Panc1 (cell line): ENCODE measurements at regions not wholly inside any gene's neighbourhood (a gene's known extent, or its start where the extent isn't known, plus 50 kb on each side); places are given as distances from the start of the nearest gene placed in this dataset.

Experiments
- ATAC-seq: fragments of 200-7000 bp; cut with Tn5 transposase; 2 replicates; pipeline ENCODE4 v1.9.1; 2020; ENCODE audit warnings: mild to moderate bottlenecking, moderate library complexity
- BruUV-seq: library from RNA; stranded (reverse); fragments of 400-500 nt; replicated peaks from 2 replicates; lab custom pipeline; 2021; lab: Mats Ljungman, UMichigan
- CTCF ChIA-PET: fragments of 300-600 bp; sonication (Branson Sonifier 250); formaldehyde crosslinking; loops from one replicate; lab custom pipeline; 2022; ENCODE audit warnings: antibody characterized with exemption; lab: Charles Lee
- POLR2A ChIA-PET: fragments of 300-600 bp; sonication (Branson Sonifier 250); formaldehyde crosslinking; loops from one replicate; lab custom pipeline; 2022; ENCODE audit warnings: antibody characterized with exemption; lab: Charles Lee
- DNase-seq: peaks from one replicate; pipeline ENCODE4 v3.0.0-alpha.2; 2010; ENCODE audit warnings: low read depth, low spot score
- H3K27ac ChIP-seq: 2 replicates; pipeline ENCODE4 v1.5.1; 2011; ENCODE audit warnings: mild to moderate bottlenecking, low read length, inconsistent platforms
- H3K27me3 ChIP-seq: fragments of 200-500 bp; sonication (Bioruptor generic); 2 replicates; pipeline ENCODE4 v1.6.0; 2014; ENCODE audit warnings: low read length, inconsistent platforms; ENCODE audit not compliant: control insufficient read depth, insufficient read depth
- H3K36me3 ChIP-seq: fragments of 200-500 bp; sonication (Bioruptor generic); 2 replicates; pipeline ENCODE4 v1.5.1; 2014; ENCODE audit warnings: inconsistent platforms, mild to moderate bottlenecking, low read length, moderate library complexity; ENCODE audit not compliant: control insufficient read depth, insufficient read depth
- H3K4me1 ChIP-seq: 2 replicates; pipeline ENCODE4 v1.5.1; 2011; ENCODE audit warnings: inconsistent platforms, mild to moderate bottlenecking, low read length, moderate library complexity; ENCODE audit not compliant: control insufficient read depth, insufficient read depth
- H3K4me3 ChIP-seq, 2 experiments: 2 replicates each; pipeline ENCODE4 v1.5.1; 2011 to 2012; ENCODE audit warnings: low read depth in 2 of 2, low read length in 2 of 2, mild to moderate bottlenecking in 2 of 2, inconsistent platforms in 1 of 2, moderate library complexity in 1 of 2
- H3K9me3 ChIP-seq: fragments of 200-500 bp; sonication (Bioruptor generic); 2 replicates; pipeline ENCODE4 v1.5.1; 2014; ENCODE audit warnings: low read depth, mild to moderate bottlenecking, inconsistent platforms, low read length, moderate library complexity; ENCODE audit not compliant: control insufficient read depth, insufficient read depth
- POLR2AphosphoS5 ChIP-seq: IDR thresholded peaks from 2 replicates; pipeline ENCODE4 v1.6.1; 2012; ENCODE audit warnings: mild to moderate bottlenecking, low read depth, low read length, moderate library complexity
- SIN3A ChIP-seq: IDR thresholded peaks from 2 replicates; pipeline ENCODE4 v1.6.1; 2012; ENCODE audit warnings: low read depth, mild to moderate bottlenecking, low read length, moderate library complexity, borderline replicate concordance; ENCODE audit not compliant: insufficient read depth
- TCF7L2 ChIP-seq: IDR thresholded peaks from 2 replicates; pipeline ENCODE4 v1.6.1; 2011; ENCODE audit warnings: mild to moderate bottlenecking, low read depth, low read length, inconsistent platforms
- in situ Hi-C: cut with HindIII; loops from 2 replicates; pipeline ENCODE4 v1.10.0; 2016; ENCODE audit warnings: low sequenced_read_pairs, low pct_unique_long_range_greater_than_20kb
- intact Hi-C: fragments of 100-400 bp; cut with micrococcal nuclease; formaldehyde crosslinking; loops from one replicate; pipeline ENCODE4 v1.10.0; 2022; ENCODE audit not compliant: unreplicated experiment
- TF ChIP-seq, protein P1 (sequence below): fragments of 450-650 bp; IDR thresholded peaks from 2 replicates; pipeline ENCODE4 v1.5.1; 2017; ENCODE audit warnings: mild to moderate bottlenecking
- TF ChIP-seq, protein P2 (sequence below), 2 experiments: IDR thresholded peaks; 2 replicates each; pipeline ENCODE4 v1.6.1; 2011 to 2012; ENCODE audit warnings: low read depth in 2 of 2, control low read depth in 1 of 2, low read length in 1 of 2, mild to moderate bottlenecking in 1 of 2, moderate library complexity in 1 of 2; ENCODE audit not compliant: insufficient read depth in 1 of 2

DNA sequence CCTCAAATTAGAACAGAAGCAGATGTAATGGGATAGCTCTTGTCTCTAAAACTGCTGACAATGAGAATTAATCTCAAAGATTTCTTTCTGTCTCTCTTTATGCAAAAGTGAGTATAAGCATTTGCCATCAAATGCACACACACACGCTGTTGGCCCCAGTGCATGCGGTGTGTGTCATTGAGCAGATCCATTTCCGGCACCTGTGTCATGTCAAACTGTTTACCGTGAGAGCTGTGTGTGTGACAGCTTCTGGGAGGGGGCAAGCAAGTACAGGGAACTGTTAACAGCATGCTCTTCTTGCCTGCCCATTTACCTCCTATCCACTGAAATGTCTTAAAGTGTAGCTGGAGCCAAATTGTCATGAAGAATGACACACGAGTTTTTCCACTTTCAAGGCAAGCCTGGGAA is 297.9 kb upstream of the FAT4 start:
- intact Hi-C loops, result no loop called here
- CTCF ChIA-PET, result no interaction called here
- no peaks in the 10 kb centered on the region for H3K36me3 ChIP-seq
- no peaks in the 10 kb centered on the region for H3K4me1 ChIP-seq
- H3K9me3 ChIP-seq, result no peaks in the 10 kb centered on the region
- no TSS peak for BruUV-seq
- TF ChIP-seq, protein P1, sequence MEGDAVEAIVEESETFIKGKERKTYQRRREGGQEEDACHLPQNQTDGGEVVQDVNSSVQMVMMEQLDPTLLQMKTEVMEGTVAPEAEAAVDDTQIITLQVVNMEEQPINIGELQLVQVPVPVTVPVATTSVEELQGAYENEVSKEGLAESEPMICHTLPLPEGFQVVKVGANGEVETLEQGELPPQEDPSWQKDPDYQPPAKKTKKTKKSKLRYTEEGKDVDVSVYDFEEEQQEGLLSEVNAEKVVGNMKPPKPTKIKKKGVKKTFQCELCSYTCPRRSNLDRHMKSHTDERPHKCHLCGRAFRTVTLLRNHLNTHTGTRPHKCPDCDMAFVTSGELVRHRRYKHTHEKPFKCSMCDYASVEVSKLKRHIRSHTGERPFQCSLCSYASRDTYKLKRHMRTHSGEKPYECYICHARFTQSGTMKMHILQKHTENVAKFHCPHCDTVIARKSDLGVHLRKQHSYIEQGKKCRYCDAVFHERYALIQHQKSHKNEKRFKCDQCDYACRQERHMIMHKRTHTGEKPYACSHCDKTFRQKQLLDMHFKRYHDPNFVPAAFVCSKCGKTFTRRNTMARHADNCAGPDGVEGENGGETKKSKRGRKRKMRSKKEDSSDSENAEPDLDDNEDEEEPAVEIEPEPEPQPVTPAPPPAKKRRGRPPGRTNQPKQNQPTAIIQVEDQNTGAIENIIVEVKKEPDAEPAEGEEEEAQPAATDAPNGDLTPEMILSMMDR, result no peak
- TF ChIP-seq SIN3A (no peak), POLR2AphosphoS5 (no peak), TCF7L2 (no peak)
- TF ChIP-seq, protein P2, sequence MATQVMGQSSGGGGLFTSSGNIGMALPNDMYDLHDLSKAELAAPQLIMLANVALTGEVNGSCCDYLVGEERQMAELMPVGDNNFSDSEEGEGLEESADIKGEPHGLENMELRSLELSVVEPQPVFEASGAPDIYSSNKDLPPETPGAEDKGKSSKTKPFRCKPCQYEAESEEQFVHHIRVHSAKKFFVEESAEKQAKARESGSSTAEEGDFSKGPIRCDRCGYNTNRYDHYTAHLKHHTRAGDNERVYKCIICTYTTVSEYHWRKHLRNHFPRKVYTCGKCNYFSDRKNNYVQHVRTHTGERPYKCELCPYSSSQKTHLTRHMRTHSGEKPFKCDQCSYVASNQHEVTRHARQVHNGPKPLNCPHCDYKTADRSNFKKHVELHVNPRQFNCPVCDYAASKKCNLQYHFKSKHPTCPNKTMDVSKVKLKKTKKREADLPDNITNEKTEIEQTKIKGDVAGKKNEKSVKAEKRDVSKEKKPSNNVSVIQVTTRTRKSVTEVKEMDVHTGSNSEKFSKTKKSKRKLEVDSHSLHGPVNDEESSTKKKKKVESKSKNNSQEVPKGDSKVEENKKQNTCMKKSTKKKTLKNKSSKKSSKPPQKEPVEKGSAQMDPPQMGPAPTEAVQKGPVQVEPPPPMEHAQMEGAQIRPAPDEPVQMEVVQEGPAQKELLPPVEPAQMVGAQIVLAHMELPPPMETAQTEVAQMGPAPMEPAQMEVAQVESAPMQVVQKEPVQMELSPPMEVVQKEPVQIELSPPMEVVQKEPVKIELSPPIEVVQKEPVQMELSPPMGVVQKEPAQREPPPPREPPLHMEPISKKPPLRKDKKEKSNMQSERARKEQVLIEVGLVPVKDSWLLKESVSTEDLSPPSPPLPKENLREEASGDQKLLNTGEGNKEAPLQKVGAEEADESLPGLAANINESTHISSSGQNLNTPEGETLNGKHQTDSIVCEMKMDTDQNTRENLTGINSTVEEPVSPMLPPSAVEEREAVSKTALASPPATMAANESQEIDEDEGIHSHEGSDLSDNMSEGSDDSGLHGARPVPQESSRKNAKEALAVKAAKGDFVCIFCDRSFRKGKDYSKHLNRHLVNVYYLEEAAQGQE (IDR thresholded peaks at IDR 0.05; ENCODE audit: insufficient read depth in 1 of 2, low read depth in 2 of 2, low read length in 1 of 2), result no peak
- no peak overlapping the region for H3K27ac ChIP-seq
- DNase-seq (no peak), ATAC-seq (no peak)
- H3K27me3 ChIP-seq, result no peaks in the 10 kb centered on the region
- in situ Hi-C loops, result no loop called here
- POLR2A ChIA-PET, result no interaction called here
- no peak overlapping the region for H3K4me3 ChIP-seq

DNA sequence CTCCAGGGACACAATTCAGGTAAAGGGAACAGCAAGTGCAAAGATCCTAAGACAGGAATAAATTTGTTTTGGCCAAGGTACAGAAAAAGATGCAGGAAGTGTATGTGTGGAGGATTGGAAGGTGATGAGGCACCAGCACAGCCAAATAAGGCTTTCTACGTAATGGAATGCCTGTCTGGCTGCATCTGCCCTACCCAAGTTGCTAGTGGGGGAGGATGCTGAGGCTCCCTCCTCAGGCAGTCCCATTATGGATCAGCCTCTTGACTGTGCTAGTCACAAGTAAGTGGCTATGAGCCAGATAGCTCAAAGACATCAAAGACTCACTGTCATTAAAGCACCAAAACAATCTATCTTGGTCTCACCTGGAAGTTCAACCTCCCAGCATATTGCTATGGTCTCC is 300.9 kb upstream of the FAT4 start:
- no peak for ATAC-seq
- ChIA-PET POLR2A (no interaction called here), CTCF (no interaction called here)
- in situ Hi-C loops (no loop called here), intact Hi-C loops (no loop called here)
- H3K27ac ChIP-seq, result no peak overlapping the region
- H3K4me3 ChIP-seq, result no peak overlapping the region
- no peaks in the 10 kb centered on the region for H3K36me3 ChIP-seq
- TF ChIP-seq TCF7L2, result no peak
- TF ChIP-seq POLR2AphosphoS5, result no peak
- no peak for TF ChIP-seq SIN3A
- TF ChIP-seq, protein P2 (IDR thresholded peaks at IDR 0.05; ENCODE audit: insufficient read depth in 1 of 2, low read depth in 2 of 2, low read length in 1 of 2), result no peak
- TF ChIP-seq, protein P1, result no peak
- no TSS peak for BruUV-seq
- no peaks in the 10 kb centered on the region for H3K4me1 ChIP-seq
- no peaks in the 10 kb centered on the region for H3K27me3 ChIP-seq
- no peak for DNase-seq
- no peaks in the 10 kb centered on the region for H3K9me3 ChIP-seq
